ENCODE measurements at regions not wholly inside any gene's neighbourhood (a gene's known extent, or its start where the extent isn't known, plus 50 kb on each side); places are given as distances from the start of the nearest gene placed in this dataset.

GRCh38 chr14:101229666-101230065, 326.1 kb upstream of the RTL1 start:
- DNase-seq (ENCODE audit: low read depth): no peak

- no peak for DNase-seq (ENCODE audit: low read depth)
Measured at GRCh38 chr14:101230161-101230850, 326.8 kb upstream of the RTL1 start.

GRCh38 chr14:101230851-101231550, 327.5 kb upstream of the RTL1 start:
- no peak for DNase-seq (ENCODE audit: low read depth)

- DNase-seq (ENCODE audit: low read depth): no peak
Measured at GRCh38 chr14:101231828-101232227, 328.3 kb upstream of the RTL1 start.

- DNase-seq (ENCODE audit: low read depth): no peak
Measured at GRCh38 chr14:101232340-101233020, 328.8 kb upstream of the DIO3 start.

GRCh38 chr14:101233021-101233366, 328.3 kb upstream of the DIO3 start:
- DNase-seq (ENCODE audit: low read depth): no peak

GRCh38 chr14:101233391-101233790, 327.9 kb upstream of the DIO3 start:
- no peak for DNase-seq (ENCODE audit: low read depth)

- DNase-seq (ENCODE audit: low read depth): no peak
Measured at GRCh38 chr14:101233808-101234207, 327.5 kb upstream of the DIO3 start.

- DNase-seq (ENCODE audit: low read depth): no peak
Measured at GRCh38 chr14:101234244-101234937, 326.9 kb upstream of the DIO3 start.

- no peak for DNase-seq (ENCODE audit: low read depth)
Measured at GRCh38 chr14:101234999-101235334, 326.3 kb upstream of the DIO3 start.

- DNase-seq (ENCODE audit: low read depth): no peak
Measured at GRCh38 chr14:101235335-101236103, 325.8 kb upstream of the DIO3 start.

GRCh38 chr14:101236496-101237251, 324.6 kb upstream of the DIO3 start:
- no peak for DNase-seq (ENCODE audit: low read depth)

- no peak for DNase-seq (ENCODE audit: low read depth)
Measured at GRCh38 chr14:101237252-101237616, 324.1 kb upstream of the DIO3 start.

- no peak for DNase-seq (ENCODE audit: low read depth)
Measured at GRCh38 chr14:101239065-101239464, 322.2 kb upstream of the DIO3 start.

GRCh38 chr14:101241147-101241546, 320.1 kb upstream of the DIO3 start:
- no peak for DNase-seq (ENCODE audit: low read depth)

GRCh38 chr14:101241807-101242278, 319.5 kb upstream of the DIO3 start:
- no peak for DNase-seq (ENCODE audit: low read depth)

- DNase-seq (ENCODE audit: low read depth): no peak
Measured at GRCh38 chr14:101242442-101243385, 318.6 kb upstream of the DIO3 start.

- no peak for DNase-seq (ENCODE audit: low read depth)
Measured at GRCh38 chr14:101243587-101244338, 317.5 kb upstream of the DIO3 start.

Measured in HS-27A (cell line).